ENCODE measurements at regions not wholly inside any gene's neighbourhood (a gene's known extent, or its start where the extent isn't known, plus 50 kb on each side); places are given as distances from the start of the nearest gene placed in this dataset.

DNA sequence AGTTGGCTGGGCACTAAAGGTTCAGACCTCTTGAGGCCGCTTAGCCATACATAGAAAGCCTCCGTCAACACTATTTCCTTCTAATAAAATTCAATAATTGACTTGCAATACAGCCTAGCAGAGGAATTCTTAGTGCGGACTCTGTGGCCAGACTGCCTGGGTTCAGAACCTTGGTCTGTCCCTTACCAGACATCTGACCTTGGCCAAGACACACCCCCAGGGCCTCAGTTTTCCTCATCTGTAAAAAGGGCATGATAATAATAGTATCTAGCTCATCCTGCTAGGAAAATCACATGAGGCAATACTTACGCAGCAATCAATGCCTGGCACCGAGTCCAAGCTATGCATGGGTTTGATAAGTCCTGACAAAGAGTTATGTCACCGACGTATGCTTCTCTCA, 148.2 kb upstream of the SOD1 start:
- TF ChIP-seq, protein P1, sequence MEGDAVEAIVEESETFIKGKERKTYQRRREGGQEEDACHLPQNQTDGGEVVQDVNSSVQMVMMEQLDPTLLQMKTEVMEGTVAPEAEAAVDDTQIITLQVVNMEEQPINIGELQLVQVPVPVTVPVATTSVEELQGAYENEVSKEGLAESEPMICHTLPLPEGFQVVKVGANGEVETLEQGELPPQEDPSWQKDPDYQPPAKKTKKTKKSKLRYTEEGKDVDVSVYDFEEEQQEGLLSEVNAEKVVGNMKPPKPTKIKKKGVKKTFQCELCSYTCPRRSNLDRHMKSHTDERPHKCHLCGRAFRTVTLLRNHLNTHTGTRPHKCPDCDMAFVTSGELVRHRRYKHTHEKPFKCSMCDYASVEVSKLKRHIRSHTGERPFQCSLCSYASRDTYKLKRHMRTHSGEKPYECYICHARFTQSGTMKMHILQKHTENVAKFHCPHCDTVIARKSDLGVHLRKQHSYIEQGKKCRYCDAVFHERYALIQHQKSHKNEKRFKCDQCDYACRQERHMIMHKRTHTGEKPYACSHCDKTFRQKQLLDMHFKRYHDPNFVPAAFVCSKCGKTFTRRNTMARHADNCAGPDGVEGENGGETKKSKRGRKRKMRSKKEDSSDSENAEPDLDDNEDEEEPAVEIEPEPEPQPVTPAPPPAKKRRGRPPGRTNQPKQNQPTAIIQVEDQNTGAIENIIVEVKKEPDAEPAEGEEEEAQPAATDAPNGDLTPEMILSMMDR (IDR thresholded peaks at IDR 0.05) = no peak
- TF ChIP-seq POLR2A (IDR thresholded peaks at IDR 0.05) = no peak
